Thyroid gland (tissue), 4 donors: ENCODE measurements at regions not wholly inside any gene's neighbourhood (a gene's known extent, or its start where the extent isn't known, plus 50 kb on each side); places are given as distances from the start of the nearest gene placed in this dataset.

Source experiments
- DNase-seq, 2 donors: peaks; one replicate each; pipeline ENCODE4 v3.0.0-alpha.2; 2019
- H3K27ac ChIP-seq, 3 donors: fragments of 200-600 bp; sonication (generic); 1 replicate in 2 of 3; 2 replicates in 1 of 3; pipeline ENCODE4 v1.5.1; 2016 to 2019; ENCODE audit warnings: mild to moderate bottlenecking in 1 of 3, moderate library complexity in 1 of 3
- H3K27me3 ChIP-seq: fragments of 200-600 bp; sonication (generic); one replicate; pipeline ENCODE4 v1.5.1; 2019
- H3K36me3 ChIP-seq, 2 donors: fragments of 200-600 bp; sonication (generic); one replicate each; pipeline ENCODE4 v1.5.1; 2016 to 2019
- H3K4me1 ChIP-seq, 2 donors: fragments of 200-600 bp; sonication (generic); one replicate each; pipeline ENCODE4 v1.5.1; 2017 to 2019
- H3K4me3 ChIP-seq, 3 donors: fragments of 200-600 bp; sonication (generic); replicated peaks in 1 of 3; 1 replicate in 2 of 3; 2 replicates in 1 of 3; pipeline ENCODE4 v1.5.1; 2016; ENCODE audit warnings: mild to moderate bottlenecking in 1 of 3
- H3K9me3 ChIP-seq: fragments of 200-600 bp; sonication (generic); one replicate; pipeline ENCODE4 v1.5.1; 2017
- POLR2A ChIP-seq, 2 donors: fragments of 450-650 bp; IDR thresholded peaks; one replicate each; pipeline ENCODE4 v1.6.1; 2017; ENCODE audit warnings: antibody characterized with exemption in 2 of 2, mild to moderate bottlenecking in 2 of 2, moderate library complexity in 1 of 2
- WGBS, 2 donors: methylation state at CpG; one replicate each; pipeline ENCODE4 v1.1.5; 2017; 5-methylcytosine and 5-hydroxymethylcytosine counted together
- intact Hi-C: fragments of 100-400 bp; cut with DNase I; formaldehyde crosslinking; loops from one replicate; pipeline ENCODE4 v1.15.1; 2023
- TF ChIP-seq, protein P1 (sequence below), 6 experiments: fragments of 200-600 bp in 3 of 6; fragments of 450-650 bp in 3 of 6; sonication (generic) in 3 of 6; IDR thresholded peaks; one replicate each; pipeline ENCODE4 v1.5.1; 2016 to 2019; ENCODE audit warnings: antibody characterized with exemption in 6 of 6, mild to moderate bottlenecking in 2 of 6, inconsistent platforms in 1 of 6, moderate library complexity in 1 of 6

DNA sequence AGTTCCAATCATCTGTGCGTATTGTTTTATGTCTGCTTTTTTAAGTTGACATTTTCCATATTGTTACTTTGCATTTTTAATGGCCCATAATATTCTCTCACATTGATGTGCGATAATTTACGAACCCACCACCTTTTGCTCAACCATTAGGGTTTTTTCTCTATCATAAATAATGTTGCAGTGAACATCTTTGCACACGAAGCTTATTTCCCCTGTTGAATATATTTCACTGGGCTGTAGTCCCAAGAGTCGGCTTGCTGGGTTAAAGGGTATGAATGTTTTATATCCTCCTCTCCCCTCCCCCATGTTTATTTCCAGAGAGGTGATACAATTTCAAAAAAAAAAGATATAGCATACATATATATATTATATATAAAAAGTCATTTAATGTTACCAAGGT, 272.7 kb upstream of the RGMA start:
- H3K36me3 ChIP-seq: no peaks in the 10 kb centered on the region
- no peaks in the 10 kb centered on the region for H3K27me3 ChIP-seq
- no peaks in the 10 kb centered on the region for H3K4me1 ChIP-seq
- 74 to 79% methylated on average over 5 of the region's 5 CpGs for WGBS, 2 donors
- no peak for DNase-seq
- H3K27ac ChIP-seq: no peak overlapping the region
- H3K4me3 ChIP-seq: no peak overlapping the region
- H3K9me3 ChIP-seq: no peaks in the 10 kb centered on the region
- TF ChIP-seq, protein P1, sequence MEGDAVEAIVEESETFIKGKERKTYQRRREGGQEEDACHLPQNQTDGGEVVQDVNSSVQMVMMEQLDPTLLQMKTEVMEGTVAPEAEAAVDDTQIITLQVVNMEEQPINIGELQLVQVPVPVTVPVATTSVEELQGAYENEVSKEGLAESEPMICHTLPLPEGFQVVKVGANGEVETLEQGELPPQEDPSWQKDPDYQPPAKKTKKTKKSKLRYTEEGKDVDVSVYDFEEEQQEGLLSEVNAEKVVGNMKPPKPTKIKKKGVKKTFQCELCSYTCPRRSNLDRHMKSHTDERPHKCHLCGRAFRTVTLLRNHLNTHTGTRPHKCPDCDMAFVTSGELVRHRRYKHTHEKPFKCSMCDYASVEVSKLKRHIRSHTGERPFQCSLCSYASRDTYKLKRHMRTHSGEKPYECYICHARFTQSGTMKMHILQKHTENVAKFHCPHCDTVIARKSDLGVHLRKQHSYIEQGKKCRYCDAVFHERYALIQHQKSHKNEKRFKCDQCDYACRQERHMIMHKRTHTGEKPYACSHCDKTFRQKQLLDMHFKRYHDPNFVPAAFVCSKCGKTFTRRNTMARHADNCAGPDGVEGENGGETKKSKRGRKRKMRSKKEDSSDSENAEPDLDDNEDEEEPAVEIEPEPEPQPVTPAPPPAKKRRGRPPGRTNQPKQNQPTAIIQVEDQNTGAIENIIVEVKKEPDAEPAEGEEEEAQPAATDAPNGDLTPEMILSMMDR (IDR thresholded peaks at IDR 0.05): no peak
- TF ChIP-seq POLR2A (IDR thresholded peaks at IDR 0.05): no peak
- intact Hi-C loops: no loop called here

DNA sequence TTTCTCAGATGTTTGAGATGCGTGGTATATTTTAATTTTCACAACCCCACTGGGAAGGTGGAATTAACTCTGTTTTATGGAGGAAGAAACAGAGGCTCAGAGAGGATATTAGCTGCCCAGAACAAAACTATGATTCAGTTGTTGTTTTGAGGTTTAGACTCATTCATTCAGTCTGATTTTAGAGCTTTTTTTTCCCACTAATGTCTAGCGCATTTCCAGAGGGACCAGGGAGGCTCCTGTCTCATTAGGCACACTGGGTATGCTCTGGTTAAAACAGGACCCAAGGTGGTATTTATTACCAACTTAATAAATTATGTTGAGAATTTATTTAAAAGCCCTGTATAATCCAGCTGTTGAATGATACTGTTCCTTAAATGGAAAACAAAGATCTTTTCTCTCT, 272.0 kb upstream of the RGMA start:
- TF ChIP-seq, protein P1 (IDR thresholded peaks at IDR 0.05): no peak
- no peak for TF ChIP-seq POLR2A (IDR thresholded peaks at IDR 0.05)
- Histone ChIP-seq H3K4me3 (no peak overlapping the region), H3K9me3 (no peaks in the 10 kb centered on the region), H3K27ac (no peak overlapping the region), H3K27me3 (no peaks in the 10 kb centered on the region), H3K4me1 (no peaks in the 10 kb centered on the region), H3K36me3 (no peaks in the 10 kb centered on the region)
- intact Hi-C loops: no loop called here
- DNase-seq: no peak
- 88% methylated on average over 2 of the region's 2 CpGs for WGBS, 2 donors

DNA sequence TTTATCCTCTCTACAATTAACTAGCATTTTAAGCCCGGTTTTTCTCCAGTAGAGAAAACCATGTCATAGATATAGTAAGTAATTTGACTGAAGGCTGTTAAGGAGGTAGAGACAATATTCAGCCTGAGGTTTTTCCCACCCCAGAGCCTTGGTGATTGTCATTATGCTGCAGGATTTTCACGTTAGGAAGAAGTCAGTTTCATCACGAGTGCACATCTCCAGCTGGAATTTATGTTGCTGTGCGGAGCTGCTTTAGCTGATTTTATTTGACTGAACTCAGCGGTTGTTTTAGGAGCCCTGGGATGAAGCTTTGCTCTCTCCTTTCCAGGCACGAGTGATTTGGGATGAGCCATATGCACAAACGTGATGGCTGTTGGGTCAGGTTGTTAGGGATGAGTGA, 271.3 kb upstream of the RGMA start:
- H3K4me3 ChIP-seq: no peak overlapping the region
- no peaks in the 10 kb centered on the region for H3K27me3 ChIP-seq
- no peaks in the 10 kb centered on the region for H3K4me1 ChIP-seq
- DNase-seq: no peak
- 62 to 65% methylated on average over 7 of the region's 7 CpGs for WGBS, 2 donors
- intact Hi-C loops: no loop called here
- no peaks in the 10 kb centered on the region for H3K9me3 ChIP-seq
- H3K36me3 ChIP-seq: no peaks in the 10 kb centered on the region
- no peak for TF ChIP-seq POLR2A (IDR thresholded peaks at IDR 0.05)
- TF ChIP-seq, protein P1 (IDR thresholded peaks at IDR 0.05): no peak
- no peak overlapping the region for H3K27ac ChIP-seq

DNA sequence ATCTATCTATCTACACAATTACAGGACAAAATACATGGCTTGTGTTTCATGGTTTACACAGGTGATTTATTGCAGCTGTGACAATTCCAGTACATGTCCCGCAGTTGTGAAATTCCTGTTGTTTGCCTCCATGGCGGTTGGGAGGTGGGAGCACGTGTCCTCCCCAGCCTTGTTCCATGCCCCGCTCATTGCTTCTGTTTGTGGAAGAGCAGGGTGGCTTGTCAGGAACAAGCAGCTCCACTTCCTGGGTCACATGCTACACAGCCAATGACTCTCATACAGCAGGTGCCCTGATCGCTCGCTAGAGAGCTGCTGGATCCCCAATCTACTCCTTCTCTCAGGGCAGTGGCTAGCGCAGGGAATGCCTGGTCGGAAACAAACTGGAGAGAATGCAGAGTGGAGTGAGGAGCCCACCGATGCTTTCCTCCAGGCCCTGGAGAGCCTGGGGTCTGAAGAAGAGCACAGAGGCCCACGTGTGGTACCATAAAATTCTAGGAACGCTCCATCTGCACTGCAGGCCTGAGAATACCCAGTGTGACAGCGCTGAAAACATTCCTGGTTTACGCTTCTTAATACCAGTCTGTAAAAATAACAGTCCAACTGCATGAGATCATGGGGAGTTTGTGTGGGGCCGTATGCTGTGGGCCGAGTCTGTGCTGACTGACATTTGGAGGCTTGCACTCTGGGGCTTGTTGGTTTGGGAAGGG, 270.6 kb upstream of the RGMA start:
- no peak for TF ChIP-seq POLR2A (IDR thresholded peaks at IDR 0.05)
- TF ChIP-seq, protein P1 (IDR thresholded peaks at IDR 0.05): no peak
- DNase-seq: no peak
- Histone ChIP-seq H3K4me3 (no peak overlapping the region), H3K4me1 (no peaks in the 10 kb centered on the region), H3K36me3 (no peaks in the 10 kb centered on the region), H3K27ac (no peak overlapping the region), H3K27me3 (no peaks in the 10 kb centered on the region), H3K9me3 (no peaks in the 10 kb centered on the region)
- 67 to 74% methylated on average over 15 of the region's 15 CpGs for WGBS, 2 donors
- intact Hi-C loops: no loop called here

DNA sequence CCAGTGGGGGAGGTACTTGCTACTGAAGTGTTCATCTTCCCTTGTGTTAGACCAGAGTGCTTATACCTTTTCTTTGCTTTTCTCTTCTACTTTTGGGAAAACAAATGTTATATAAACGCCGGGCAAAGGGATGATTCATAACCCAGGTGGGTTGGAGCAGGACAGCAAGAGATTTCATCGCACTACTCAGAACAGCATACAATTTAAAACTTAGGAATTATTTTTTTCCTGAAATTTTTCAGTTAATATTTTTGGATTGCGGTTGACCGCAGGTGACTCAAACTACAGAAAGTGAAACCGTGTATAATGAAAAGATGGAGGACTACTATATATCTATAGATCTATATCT, 270.0 kb upstream of the RGMA start:
- 84 to 94% methylated on average over 6 of the region's 6 CpGs for WGBS, 2 donors
- Histone ChIP-seq H3K4me1 (no peaks in the 10 kb centered on the region), H3K27ac (no peak overlapping the region), H3K4me3 (no peak overlapping the region), H3K27me3 (no peaks in the 10 kb centered on the region), H3K36me3 (no peaks in the 10 kb centered on the region), H3K9me3 (no peaks in the 10 kb centered on the region)
- TF ChIP-seq, protein P1 (IDR thresholded peaks at IDR 0.05): no peak
- TF ChIP-seq POLR2A (IDR thresholded peaks at IDR 0.05): no peak
- no peak for DNase-seq
- intact Hi-C loops: no loop called here
